Aorta (tissue), 5 donors: ENCODE measurements at regions not wholly inside any gene's neighbourhood (a gene's known extent, or its start where the extent isn't known, plus 50 kb on each side); places are given as distances from the start of the nearest gene placed in this dataset.

Experiments
- ATAC-seq: fragments of 200-7000 bp; cut with Tn5 transposase; one replicate; pipeline ENCODE4 v1.9.1; 2022; ENCODE audit warnings: moderate library complexity; ENCODE audit not compliant: low FRiP score
- DNase-seq, 2 donors: peaks; one replicate each; pipeline ENCODE4 v3.0.0-alpha.2; 2020
- H3K27ac ChIP-seq, 2 donors: one replicate each; pipeline ENCODE4 v1.5.1; 2013; ENCODE audit warnings: low read length in 2 of 2, mild to moderate bottlenecking in 2 of 2, moderate library complexity in 2 of 2, control low read depth in 1 of 2, inconsistent platforms in 1 of 2, low read depth in 1 of 2
- H3K27me3 ChIP-seq, 2 donors: one replicate each; pipeline ENCODE4 v1.6.1; 2013; ENCODE audit warnings: control low read depth in 1 of 2, low read length in 1 of 2, mild to moderate bottlenecking in 1 of 2, moderate library complexity in 1 of 2; ENCODE audit not compliant: insufficient read depth in 2 of 2, control insufficient read depth in 1 of 2
- H3K36me3 ChIP-seq, 2 donors: one replicate each; pipeline ENCODE4 v1.6.1; 2013; ENCODE audit warnings: control low read depth in 1 of 2, low read length in 1 of 2, mild to moderate bottlenecking in 1 of 2; ENCODE audit not compliant: insufficient read depth in 2 of 2, control insufficient read depth in 1 of 2
- H3K4me1 ChIP-seq, 2 donors: one replicate each; pipeline ENCODE4 v1.6.1; 2013; ENCODE audit warnings: low read length in 2 of 2, control low read depth in 1 of 2, mild to moderate bottlenecking in 1 of 2, moderate library complexity in 1 of 2; ENCODE audit not compliant: insufficient read depth in 2 of 2, control insufficient read depth in 1 of 2
- H3K4me3 ChIP-seq, 2 donors: one replicate each; pipeline ENCODE4 v1.5.1; 2013; ENCODE audit warnings: low read length in 2 of 2, control low read depth in 1 of 2, mild to moderate bottlenecking in 1 of 2
- H3K9me3 ChIP-seq: one replicate; pipeline ENCODE4 v1.6.1; 2013; ENCODE audit warnings: mild to moderate bottlenecking, low read length; ENCODE audit not compliant: control insufficient read depth
- WGBS, 2 donors: extraction: QIAGEN DNeasy Blood & Tissue Kit; methylation state at CpG; one replicate each; pipeline ENCODE4 v1.1.7; 2013; 5-methylcytosine and 5-hydroxymethylcytosine counted together
- intact Hi-C, 2 donors: fragments of 100-400 bp; cut with DNase I; formaldehyde crosslinking; loops; one replicate each; pipeline versions ENCODE4 v1.14.2 to v1.15.0; 2022
- donor health status: healthy with polysubstance abuse.
- donor health status: Bipolar disorder and iron deficiency.
- donor health status: DM: no; HTN: no; CAD: no.
- donor health status: DM: no; HTN: no; CAD: no.
- donor health status: DM: yes; HTN: yes; CAD: no.

DNA sequence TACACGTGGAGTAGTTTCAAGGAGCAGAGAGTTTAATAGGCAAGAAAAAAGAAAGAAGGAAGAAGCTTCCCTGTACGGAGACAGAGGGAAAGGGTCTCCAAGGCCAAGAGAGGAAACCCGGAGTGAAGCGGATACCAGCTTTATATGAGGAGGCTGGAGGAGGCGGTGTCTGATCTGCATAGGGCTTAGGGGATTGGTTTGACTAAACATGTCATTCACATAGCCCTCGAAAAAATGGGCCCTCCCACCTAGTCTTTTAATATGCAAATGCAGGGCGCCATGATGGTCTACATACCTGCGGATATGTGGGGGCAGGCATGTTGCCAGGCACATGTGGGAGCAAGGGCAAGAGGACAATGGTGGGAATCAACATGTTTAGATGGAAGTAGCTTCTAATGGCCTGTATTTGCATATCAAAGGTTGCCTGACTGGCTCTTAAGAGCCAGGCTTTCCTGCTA, 103.1 kb upstream of the UGT8 start:
- Histone ChIP-seq H3K9me3 (no peaks in the 10 kb centered on the region), H3K4me3 (no peak overlapping the region), H3K27me3 (no peaks in the 10 kb centered on the region), H3K4me1 (no peaks in the 10 kb centered on the region), H3K27ac (no peak overlapping the region), H3K36me3 (no peaks in the 10 kb centered on the region)
- intact Hi-C loops, result no loop called here
- no peak for ATAC-seq
- 54 to 59% methylated on average over 8 of the region's 8 CpGs for WGBS, 2 donors
- DNase-seq, result no peak

DNA sequence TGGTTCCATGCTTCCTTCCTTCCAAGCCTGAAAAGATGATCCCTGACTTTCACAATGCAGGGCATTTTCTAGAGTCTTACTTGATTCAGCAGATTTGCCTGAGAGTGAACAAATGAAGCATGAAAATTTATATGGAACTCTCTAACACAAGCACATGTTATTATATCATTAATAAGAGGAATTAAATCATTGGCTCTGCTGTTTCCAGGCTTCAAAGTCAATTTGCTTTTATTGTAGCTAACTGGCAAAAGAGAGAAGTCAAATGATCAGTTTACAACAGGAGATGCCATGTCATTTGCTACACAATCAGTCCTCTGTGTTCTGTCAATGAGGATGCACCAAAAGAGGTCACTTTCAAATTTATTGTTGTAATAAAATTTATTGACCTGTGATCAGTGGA, 101.5 kb upstream of the UGT8 start:
- no peaks in the 10 kb centered on the region for H3K36me3 ChIP-seq
- ATAC-seq (no peak), DNase-seq (no peak)
- no peak overlapping the region for H3K27ac ChIP-seq
- H3K9me3 ChIP-seq, result no peaks in the 10 kb centered on the region
- no peaks in the 10 kb centered on the region for H3K27me3 ChIP-seq
- intact Hi-C loops, result no loop called here
- no peaks in the 10 kb centered on the region for H3K4me1 ChIP-seq
- no peak overlapping the region for H3K4me3 ChIP-seq

DNA sequence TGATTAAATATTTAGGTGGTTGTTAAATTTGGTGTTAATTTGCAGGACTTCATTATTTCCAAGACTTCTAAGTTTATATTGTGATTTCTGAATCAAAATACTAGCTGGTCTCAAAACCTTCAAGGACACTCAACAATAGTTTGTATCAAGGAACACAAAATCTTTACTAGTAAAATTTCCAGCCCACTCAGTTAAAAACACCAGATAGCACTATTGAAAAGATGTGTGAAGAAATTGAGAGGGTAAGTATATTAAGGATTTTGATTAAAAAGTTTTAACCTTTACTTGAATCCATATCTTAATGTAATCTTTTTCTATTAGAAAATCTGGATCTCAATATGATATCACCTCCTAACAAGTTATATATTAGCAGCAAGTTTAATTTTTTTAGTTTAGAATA, 89.3 kb upstream of the UGT8 start:
- intact Hi-C loops, result no loop called here
- no peak for ATAC-seq
- no peak for DNase-seq
- Histone ChIP-seq H3K4me1 (no peaks in the 10 kb centered on the region), H3K27ac (no peak overlapping the region), H3K27me3 (no peaks in the 10 kb centered on the region), H3K36me3 (no peaks in the 10 kb centered on the region), H3K4me3 (no peak overlapping the region), H3K9me3 (no peaks in the 10 kb centered on the region)

DNA sequence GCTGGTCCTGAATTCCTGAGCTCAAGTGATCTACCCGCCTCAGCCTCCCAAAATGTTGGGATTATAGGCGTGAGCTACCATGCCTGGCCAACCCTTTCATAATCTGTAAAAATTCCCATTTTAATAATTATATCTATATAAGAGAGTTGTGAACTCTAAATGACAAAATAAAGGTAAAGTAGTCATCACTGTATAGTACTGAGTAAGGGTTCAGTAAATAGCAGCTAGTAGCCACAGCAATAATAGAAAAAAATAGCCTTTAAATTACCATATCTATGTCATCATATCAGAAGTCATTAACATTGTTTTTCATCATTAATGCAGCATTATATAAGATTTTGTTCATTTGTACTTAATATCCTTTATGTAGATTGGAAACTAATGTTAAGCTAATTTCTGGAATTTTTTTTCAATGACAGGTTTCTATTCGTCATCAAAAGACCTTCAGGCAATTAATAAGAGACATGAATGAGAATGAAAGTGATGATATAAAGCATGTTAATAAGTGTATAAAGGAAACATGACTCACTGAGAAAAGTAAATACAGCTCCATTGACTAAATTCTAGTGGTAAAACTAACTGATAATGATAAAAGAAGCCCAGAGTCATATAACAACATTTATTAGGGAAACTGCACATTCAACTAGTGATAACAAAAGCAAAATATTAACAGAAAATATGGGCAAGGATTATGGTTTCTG, 85.9 kb upstream of the UGT8 start:
- Histone ChIP-seq H3K27me3 (no peaks in the 10 kb centered on the region), H3K4me3 (no peak overlapping the region), H3K4me1 (no peaks in the 10 kb centered on the region), H3K9me3 (no peaks in the 10 kb centered on the region), H3K36me3 (no peaks in the 10 kb centered on the region), H3K27ac (no peak overlapping the region)
- ATAC-seq (no peak), DNase-seq (no peak)
- intact Hi-C loops, result no loop called here
- 83 to 86% methylated on average over 3 of the region's 3 CpGs for WGBS, 2 donors

DNA sequence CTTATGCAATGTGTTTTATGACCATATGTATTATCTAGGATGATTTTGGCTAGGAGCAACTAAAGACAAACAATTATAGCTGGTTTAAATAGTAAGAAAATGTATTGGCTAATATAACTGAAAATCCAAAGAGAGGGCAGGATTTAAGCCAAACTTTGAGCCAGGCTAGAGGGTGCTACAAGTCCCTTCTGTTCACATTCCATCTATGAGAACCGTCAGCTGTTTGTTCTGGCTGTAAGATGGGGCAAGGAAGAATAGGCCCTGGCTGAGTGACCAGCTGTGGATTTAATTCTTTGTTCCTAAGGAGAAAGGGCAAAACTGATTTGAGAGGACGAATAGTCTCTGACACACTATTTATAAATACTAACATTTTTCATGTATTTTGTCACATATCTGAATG, 79.2 kb upstream of the UGT8 start:
- intact Hi-C loops, result no loop called here
- Histone ChIP-seq H3K4me1 (no peaks in the 10 kb centered on the region), H3K9me3 (no peaks in the 10 kb centered on the region), H3K36me3 (no peaks in the 10 kb centered on the region), H3K27ac (no peak overlapping the region), H3K27me3 (no peaks in the 10 kb centered on the region), H3K4me3 (no peak overlapping the region)
- no peak for DNase-seq
- no peak for ATAC-seq
- 5 to 8% methylated on average over 2 of the region's 2 CpGs for WGBS, 2 donors

DNA sequence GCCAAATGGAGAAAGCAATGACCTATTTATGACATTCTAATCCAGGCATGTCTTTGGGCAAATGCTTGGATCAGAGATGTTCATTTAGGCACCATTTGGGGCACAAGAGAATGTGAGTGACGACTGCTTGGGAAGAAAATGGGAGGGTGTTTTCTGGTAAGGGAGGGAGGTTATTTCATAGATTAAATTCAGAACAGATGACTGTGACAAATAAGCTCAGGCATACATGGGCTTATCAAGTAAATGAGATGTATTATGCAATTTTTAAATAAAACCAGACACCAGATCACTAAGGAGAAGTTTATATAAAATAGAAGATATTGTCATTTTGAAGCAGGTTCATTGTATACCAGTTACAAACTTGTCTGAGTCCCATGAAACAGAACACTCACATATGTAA, 71.4 kb upstream of the UGT8 start:
- no peaks in the 10 kb centered on the region for H3K9me3 ChIP-seq
- no peak overlapping the region for H3K4me3 ChIP-seq
- no peaks in the 10 kb centered on the region for H3K4me1 ChIP-seq
- H3K27ac ChIP-seq, result no peak overlapping the region
- no peak for ATAC-seq
- H3K36me3 ChIP-seq, result no peaks in the 10 kb centered on the region
- 46 to 60% methylated on average over 1 of the region's 1 CpG for WGBS, 2 donors
- intact Hi-C loops, result no loop called here
- H3K27me3 ChIP-seq, result no peaks in the 10 kb centered on the region
- no peak for DNase-seq

DNA sequence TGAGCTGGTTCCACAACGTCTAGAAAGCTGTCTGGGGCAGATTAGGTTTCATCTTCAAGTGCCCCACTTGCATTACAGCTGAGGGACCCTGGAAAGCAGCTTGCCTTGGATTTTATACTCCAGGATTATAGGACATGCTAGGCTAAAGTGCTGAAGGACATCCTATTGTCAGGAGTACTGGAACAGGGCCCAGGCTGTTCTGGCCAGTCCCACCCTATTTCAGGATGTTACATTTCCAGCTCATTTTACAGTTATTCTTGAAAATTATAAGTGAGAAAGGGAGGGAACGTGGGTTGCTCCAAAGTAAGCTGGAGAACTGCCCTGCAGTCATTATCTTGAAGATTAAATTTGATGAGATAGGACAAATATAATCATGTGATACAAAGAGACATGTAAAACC, 71.0 kb upstream of the UGT8 start:
- intact Hi-C loops, result no loop called here
- H3K4me1 ChIP-seq, result no peaks in the 10 kb centered on the region
- 8 to 9% methylated on average over 2 of the region's 2 CpGs for WGBS, 2 donors
- ATAC-seq (no peak), DNase-seq (no peak)
- H3K27me3 ChIP-seq, result no peaks in the 10 kb centered on the region
- no peaks in the 10 kb centered on the region for H3K36me3 ChIP-seq
- H3K4me3 ChIP-seq, result no peak overlapping the region
- H3K9me3 ChIP-seq, result no peaks in the 10 kb centered on the region
- H3K27ac ChIP-seq, result no peak overlapping the region

DNA sequence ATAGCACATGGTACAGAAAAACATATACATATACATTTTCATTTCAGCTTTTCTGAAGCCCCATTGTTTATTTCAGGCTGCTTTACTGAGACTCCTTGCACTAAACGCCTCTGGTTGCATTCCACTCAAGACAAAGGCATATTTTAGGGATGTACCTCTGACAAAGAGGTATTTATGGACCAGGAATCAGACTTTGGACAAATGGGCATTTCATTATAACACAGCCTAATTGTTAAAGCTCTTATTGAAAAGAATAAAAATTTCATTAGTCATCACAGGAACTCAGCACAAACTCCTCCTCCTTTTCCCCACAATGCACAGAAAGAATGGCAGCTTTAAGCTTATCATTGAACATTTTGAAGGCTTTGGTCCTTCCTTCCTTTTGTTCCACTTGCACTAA, 62.9 kb upstream of the UGT8 start:
- no peaks in the 10 kb centered on the region for H3K4me1 ChIP-seq
- DNase-seq (no peak), ATAC-seq (no peak)
- no peaks in the 10 kb centered on the region for H3K9me3 ChIP-seq
- intact Hi-C loops, result no loop called here
- no peak overlapping the region for H3K27ac ChIP-seq
- no peaks in the 10 kb centered on the region for H3K36me3 ChIP-seq
- H3K27me3 ChIP-seq, result no peaks in the 10 kb centered on the region
- WGBS, 2 donors, result 27 to 42% methylated on average over 1 of the region's 1 CpG
- H3K4me3 ChIP-seq, result no peak overlapping the region

DNA sequence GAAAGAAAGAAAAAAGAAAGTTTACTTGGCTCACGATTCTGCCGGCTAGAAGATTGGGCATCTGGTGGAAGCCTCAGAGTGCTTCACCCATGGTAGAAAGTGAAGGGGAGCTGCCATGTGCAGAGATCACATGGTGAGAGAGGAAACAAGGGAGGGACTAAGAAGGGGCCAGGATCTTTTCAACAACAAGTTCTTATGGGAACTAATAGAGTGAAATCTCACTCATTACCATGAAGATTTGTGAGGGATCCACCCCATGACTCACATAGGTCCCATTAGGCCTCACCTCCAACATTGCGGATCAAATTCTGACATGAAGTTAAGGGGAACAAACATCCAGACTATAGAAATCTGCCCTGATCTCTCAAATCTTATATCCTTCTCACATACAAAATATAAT, 61.3 kb upstream of the UGT8 start:
- Histone ChIP-seq H3K27me3 (no peaks in the 10 kb centered on the region), H3K27ac (no peak overlapping the region), H3K4me1 (no peaks in the 10 kb centered on the region), H3K36me3 (no peaks in the 10 kb centered on the region), H3K9me3 (no peaks in the 10 kb centered on the region), H3K4me3 (no peak overlapping the region)
- 89 to 90% methylated on average over 3 of the region's 3 CpGs for WGBS, 2 donors
- ATAC-seq (no peak), DNase-seq (no peak)
- intact Hi-C loops, result no loop called here
